ENCODE measurements at regions not wholly inside any gene's neighbourhood (a gene's known extent, or its start where the extent isn't known, plus 50 kb on each side); places are given as distances from the start of the nearest gene placed in this dataset.

- no peak for TF ChIP-seq ELF4 (IDR thresholded peaks at IDR 0.05)
- no peak for TF ChIP-seq FOXM1 (IDR thresholded peaks at IDR 0.05; ENCODE audit: borderline replicate concordance)
- no peak for TF ChIP-seq SP1 (IDR thresholded peaks at IDR 0.05)
- no peak for TF ChIP-seq BHLHE40 (IDR thresholded peaks at IDR 0.05; ENCODE audit: borderline replicate concordance)
- TF ChIP-seq LEF1 (IDR thresholded peaks at IDR 0.05; ENCODE audit: borderline replicate concordance) = no peak
These were observed 76.2 kb downstream of the PTTG1 start for GRCh38 chr5:160497878-160498277.
